ENCODE measurements at regions not wholly inside any gene's neighbourhood (a gene's known extent, or its start where the extent isn't known, plus 50 kb on each side); places are given as distances from the start of the nearest gene placed in this dataset.

DNA sequence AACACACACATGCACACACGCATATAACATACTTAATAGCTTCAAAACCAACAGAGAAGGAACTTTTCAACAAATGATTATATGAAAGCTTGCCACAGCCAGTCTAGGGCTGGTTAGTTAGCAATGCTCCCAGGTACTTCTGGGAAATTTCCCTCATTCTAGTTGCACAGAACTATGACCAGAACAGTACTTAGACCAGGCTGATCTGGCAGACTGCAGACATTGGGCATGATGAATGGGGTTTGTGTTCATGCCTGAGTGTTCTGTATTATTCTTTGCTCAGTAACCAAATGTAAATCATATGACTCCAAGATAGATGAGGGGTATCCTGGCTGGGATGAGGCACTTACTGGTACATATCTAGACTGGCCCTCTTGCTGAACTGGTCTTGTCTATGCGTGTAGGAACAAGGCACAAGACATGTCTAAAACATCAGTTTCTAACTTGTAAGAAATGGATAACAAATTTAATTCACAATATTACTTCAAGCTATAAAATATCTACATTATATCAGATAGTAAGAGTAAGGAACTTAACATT lies 50.3 kb upstream of the GEMIN8 start:
- peaks cover 6% of the 10 kb centered on the region for H3K4me1 Mint-ChIP-seq (ENCODE audit: low read depth, unreplicated experiment)
- no peak for TF ChIP-seq CTCF (IDR thresholded peaks at IDR 0.05; ENCODE audit: partially characterized antibody, unreplicated experiment)
- H3K4me3 Mint-ChIP-seq (ENCODE audit: unreplicated experiment), result no peak overlapping the region
- no peaks in the 10 kb centered on the region for H3K27me3 Mint-ChIP-seq (ENCODE audit: unreplicated experiment)
- DNase-seq, result no peak
- no peaks in the 10 kb centered on the region for H3K36me3 Mint-ChIP-seq (ENCODE audit: unreplicated experiment)
- no peak overlapping the region for H3K27ac Mint-ChIP-seq (ENCODE audit: unreplicated experiment)
- no peaks in the 10 kb centered on the region for H3K9me3 Mint-ChIP-seq (ENCODE audit: unreplicated experiment)

Data from glutamatergic neuron (in vitro differentiated cells).